Neuronal stem cell (in vitro differentiated cells): ENCODE measurements at regions not wholly inside any gene's neighbourhood (a gene's known extent, or its start where the extent isn't known, plus 50 kb on each side); places are given as distances from the start of the nearest gene placed in this dataset.

Experiments used
- DNase-seq: peaks from one replicate; pipeline ENCODE4 v3.0.0-alpha.2; 2013; ENCODE audit warnings: low spot score
- H2AFZ ChIP-seq: one replicate; pipeline ENCODE4 v1.6.1; 2013; ENCODE audit warnings: mild to moderate bottlenecking, low read length, inconsistent platforms
- H2AK5ac ChIP-seq: 2 replicates; pipeline ENCODE4 v1.6.1; 2013; ENCODE audit warnings: low read depth, mild to moderate bottlenecking, inconsistent platforms, low read length, moderate library complexity, mixed read lengths
- H2BK120ac ChIP-seq: 2 replicates; pipeline ENCODE4 v1.6.1; 2013; ENCODE audit warnings: low read depth, mild to moderate bottlenecking, inconsistent platforms, low read length, moderate library complexity, mixed read lengths
- H2BK12ac ChIP-seq: one replicate; pipeline ENCODE4 v1.6.1; 2013; ENCODE audit warnings: low read length, inconsistent platforms
- H2BK15ac ChIP-seq: 2 replicates; pipeline ENCODE4 v1.6.1; 2013; ENCODE audit warnings: mild to moderate bottlenecking, low read length, inconsistent platforms, mixed read lengths
- H2BK5ac ChIP-seq: one replicate; pipeline ENCODE4 v1.6.1; 2013; ENCODE audit warnings: inconsistent platforms, mild to moderate bottlenecking, low read length, moderate library complexity
- H3K14ac ChIP-seq: one replicate; pipeline ENCODE4 v1.6.1; 2013; ENCODE audit warnings: low read length, inconsistent platforms
- H3K18ac ChIP-seq: 2 replicates; pipeline ENCODE4 v1.6.1; 2013; ENCODE audit warnings: low read length, inconsistent platforms
- H3K23ac ChIP-seq: 2 replicates; pipeline ENCODE4 v1.6.1; 2013; ENCODE audit warnings: low read depth, mild to moderate bottlenecking, mixed read lengths, low read length, inconsistent platforms; ENCODE audit not compliant: poor library complexity
- H3K27ac ChIP-seq: replicated peaks from 3 replicates; pipeline ENCODE4 v1.5.1; 2013; ENCODE audit warnings: low read length, inconsistent platforms
- H3K27me3 ChIP-seq, 3 experiments: 2 replicates each; pipeline ENCODE4 v1.6.1; 2013; ENCODE audit warnings: low read length in 3 of 3, mild to moderate bottlenecking in 2 of 3, inconsistent platforms in 1 of 3, low read depth in 1 of 3, mixed read lengths in 1 of 3, moderate library complexity in 1 of 3; ENCODE audit not compliant: control insufficient read depth in 3 of 3, insufficient read depth in 3 of 3
- H3K36me3 ChIP-seq, 2 donors: replicated peaks in 1 of 2; 2 replicates each; pipeline ENCODE4 v1.6.1; 2013; ENCODE audit warnings: low read length in 2 of 2; ENCODE audit not compliant: control insufficient read depth in 2 of 2, insufficient read depth in 2 of 2
- H3K4ac ChIP-seq: 2 replicates; pipeline ENCODE4 v1.6.1; 2013; ENCODE audit warnings: inconsistent platforms, mild to moderate bottlenecking, low read length, moderate library complexity
- H3K4me1 ChIP-seq, 2 donors: 1 replicate in 1 of 2; 2 replicates in 1 of 2; pipeline ENCODE4 v1.6.1; 2013; ENCODE audit warnings: low read length in 2 of 2, low read depth in 1 of 2; ENCODE audit not compliant: control insufficient read depth in 2 of 2, insufficient read depth in 1 of 2
- H3K4me2 ChIP-seq: one replicate; pipeline ENCODE4 v1.6.1; 2013; ENCODE audit warnings: mild to moderate bottlenecking, low read length, inconsistent platforms; ENCODE audit not compliant: insufficient read depth, poor library complexity, severe bottlenecking
- H3K4me3 ChIP-seq, 2 donors: 2 replicates each; pipeline ENCODE4 v1.5.1; 2013; ENCODE audit warnings: low read length in 2 of 2, mild to moderate bottlenecking in 2 of 2, inconsistent platforms in 1 of 2, moderate library complexity in 1 of 2
- H3K79me1 ChIP-seq: one replicate; pipeline ENCODE4 v1.6.1; 2013; ENCODE audit warnings: low read depth, mild to moderate bottlenecking, inconsistent platforms, low read length, moderate library complexity
- H3K9ac ChIP-seq: one replicate; pipeline ENCODE4 v1.6.1; 2013; ENCODE audit warnings: mild to moderate bottlenecking, low read depth, low read length, inconsistent platforms; ENCODE audit not compliant: poor library complexity
- H3K9me3 ChIP-seq, 2 donors: replicated peaks in 1 of 2; 2 replicates each; pipeline versions ENCODE3 to v1.6.1; 2013; ENCODE audit warnings: low read length in 2 of 2, mild to moderate bottlenecking in 2 of 2, inconsistent platforms in 1 of 2, low read depth in 1 of 2, mixed read lengths in 1 of 2, moderate library complexity in 1 of 2; ENCODE audit not compliant: control insufficient read depth in 2 of 2, insufficient read depth in 1 of 2
- H4K8ac ChIP-seq: one replicate; pipeline ENCODE4 v1.6.1; 2013; ENCODE audit warnings: low read depth, mild to moderate bottlenecking, inconsistent platforms, low read length, moderate library complexity
- H4K91ac ChIP-seq: one replicate; pipeline ENCODE4 v1.6.1; 2013; ENCODE audit warnings: low read length, low read depth, mild to moderate bottlenecking, inconsistent platforms; ENCODE audit not compliant: poor library complexity
- WGBS, 2 donors: extraction: QIAGEN DNeasy Blood & Tissue Kit; methylation state at CpG; one replicate each; pipeline ENCODE4 v1.1.7; 2013; ENCODE audit warnings: missing lambda C conversion rate in 2 of 2, mixed read lengths in 1 of 2; ENCODE audit not compliant: insufficient read length in 2 of 2, insufficient replicate concordance in 1 of 2; ENCODE audit errors: extremely low coverage in 2 of 2; 5-methylcytosine and 5-hydroxymethylcytosine counted together

DNA sequence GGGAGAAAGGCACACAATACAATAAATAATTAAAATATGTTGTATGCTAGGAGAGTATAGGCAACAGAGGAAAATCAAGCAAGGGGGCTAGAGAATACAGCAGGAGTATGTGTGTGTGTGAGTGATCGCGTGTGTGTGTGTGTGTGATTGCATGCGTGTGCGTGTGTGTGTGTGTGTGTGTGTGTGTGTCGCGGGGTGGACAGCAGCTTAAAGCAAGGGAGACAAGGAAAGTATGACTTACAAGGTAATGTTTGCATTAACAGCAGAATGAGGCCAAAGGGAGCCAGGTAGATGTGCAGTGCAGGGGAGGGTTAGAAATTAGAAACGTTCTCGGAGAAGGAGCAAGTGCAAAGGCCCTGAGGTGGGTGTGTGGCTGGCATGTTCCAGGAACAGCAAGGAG is 57.4 kb upstream of the KCNA1 start:
- no peak overlapping the region for H4K8ac ChIP-seq
- WGBS, 2 donors, result 100% methylated on average over 3 of the region's 8 CpGs; no CpG with 5 or more reads in 1 of the 2 donors
- H4K91ac ChIP-seq, result no peak overlapping the region
- no peak overlapping the region for H3K4me2 ChIP-seq
- no peaks in the 10 kb centered on the region for H3K9me3 ChIP-seq
- H2BK5ac ChIP-seq, result no peak overlapping the region
- no peaks in the 10 kb centered on the region for H3K4me1 ChIP-seq
- no peak overlapping the region for H2BK15ac ChIP-seq
- H3K14ac ChIP-seq, result no peak overlapping the region
- H3K79me1 ChIP-seq, result no peaks in the 10 kb centered on the region
- peaks cover 0 to 1% of the 10 kb centered on the region in 2 donors for H3K36me3 ChIP-seq
- no peak overlapping the region for H2BK120ac ChIP-seq
- H2AFZ ChIP-seq, result no peak overlapping the region
- no peak overlapping the region for H3K9ac ChIP-seq
- no peak for DNase-seq
- H3K4ac ChIP-seq, result no peak overlapping the region
- H2BK12ac ChIP-seq, result no peak overlapping the region
- no peak overlapping the region for H2AK5ac ChIP-seq
- H3K4me3 ChIP-seq, result no peak overlapping the region
- H3K27ac ChIP-seq, result no peak overlapping the region
- no peak overlapping the region for H3K23ac ChIP-seq
- H3K18ac ChIP-seq, result no peak overlapping the region
- H3K27me3 ChIP-seq, result peaks cover 0 to 2% (median 0%) of the 10 kb centered on the region in 3 experiments

- no peak overlapping the region for H4K8ac ChIP-seq
- H3K4me2 ChIP-seq, result no peak overlapping the region
- no peaks in the 10 kb centered on the region for H3K9me3 ChIP-seq
- no peak overlapping the region for H3K4ac ChIP-seq
- no peak overlapping the region for H2BK120ac ChIP-seq
- no peak for DNase-seq
- no CpG with 5 or more reads among the region's 12 CpGs for WGBS, 2 donors
- H3K14ac ChIP-seq, result no peak overlapping the region
- H3K36me3 ChIP-seq, result peaks cover 0 to 1% of the 10 kb centered on the region in 2 donors
- H3K18ac ChIP-seq, result no peak overlapping the region
- peak overlapping the region; percentile 54 for H3K9ac ChIP-seq
- H2BK15ac ChIP-seq, result no peak overlapping the region
- H2BK12ac ChIP-seq, result no peak overlapping the region
- H3K4me1 ChIP-seq, result peaks cover 0 to 2% of the 10 kb centered on the region in 2 donors
- no peak overlapping the region for H3K4me3 ChIP-seq
- peaks cover 0 to 2% (median 0%) of the 10 kb centered on the region in 3 experiments for H3K27me3 ChIP-seq
- H3K79me1 ChIP-seq, result no peaks in the 10 kb centered on the region
- H3K27ac ChIP-seq, result no peak overlapping the region
- H2AK5ac ChIP-seq, result no peak overlapping the region
- peak overlapping the region; percentile 39 for H2BK5ac ChIP-seq
- H3K23ac ChIP-seq, result no peak overlapping the region
- no peak overlapping the region for H4K91ac ChIP-seq
- no peak overlapping the region for H2AFZ ChIP-seq
Observed at GRCh38 chr12:4852911-4853310, 56.8 kb upstream of the KCNA1 start.

- no peak overlapping the region for H2AK5ac ChIP-seq
- H4K8ac ChIP-seq, result no peak overlapping the region
- H3K27me3 ChIP-seq, result peaks cover 0 to 23% (median 0%) of the 10 kb centered on the region in 3 experiments
- no peak overlapping the region for H3K18ac ChIP-seq
- peak; percentile 77 for DNase-seq
- H4K91ac ChIP-seq, result no peak overlapping the region
- WGBS, 2 donors, result no CpG with 5 or more reads among the region's 14 CpGs
- peak overlapping the region; percentile 55 for H2AFZ ChIP-seq
- H3K4me2 ChIP-seq, result no peak overlapping the region
- peaks cover 0 to 1% of the 10 kb centered on the region in 2 donors for H3K36me3 ChIP-seq
- H2BK15ac ChIP-seq, result no peak overlapping the region
- no peak overlapping the region for H3K14ac ChIP-seq
- no peak overlapping the region for H3K9ac ChIP-seq
- H2BK12ac ChIP-seq, result no peak overlapping the region
- no peak overlapping the region for H3K27ac ChIP-seq
- no peaks in the 10 kb centered on the region for H3K9me3 ChIP-seq
- peaks cover 5 to 10% of the 10 kb centered on the region in 2 donors for H3K4me1 ChIP-seq
- H3K4ac ChIP-seq, result no peak overlapping the region
- H2BK5ac ChIP-seq, result no peak overlapping the region
- no peak overlapping the region for H2BK120ac ChIP-seq
- no peaks in the 10 kb centered on the region for H3K79me1 ChIP-seq
- no peak overlapping the region for H3K4me3 ChIP-seq
- no peak overlapping the region for H3K23ac ChIP-seq
Observed at GRCh38 chr12:4855121-4855924, 54.4 kb upstream of the KCNA1 start.

GRCh38 chr12:4856596-4856995 is 53.1 kb upstream of the KCNA1 start:
- Histone ChIP-seq H3K18ac (no peak overlapping the region), H4K91ac (no peak overlapping the region), H3K4me1 (peaks cover 5 to 14% of the 10 kb centered on the region in 2 donors), H3K27me3 (peaks cover 0 to 36% (median 0%) of the 10 kb centered on the region in 3 experiments), H2BK15ac (no peak overlapping the region), H3K9ac (peak overlapping the region; percentile 15), H2BK5ac (no peak overlapping the region), H3K27ac (no peak overlapping the region), H3K4me3 (no peak overlapping the region), H2BK12ac (no peak overlapping the region), H3K9me3 (no peaks in the 10 kb centered on the region), H3K79me1 (no peaks in the 10 kb centered on the region), H2AFZ (no peak overlapping the region), H3K4me2 (no peak overlapping the region), H4K8ac (no peak overlapping the region), H2AK5ac (no peak overlapping the region), H3K23ac (no peak overlapping the region), H3K36me3 (peaks cover 0 to under 1% of the 10 kb centered on the region in 2 donors), H2BK120ac (no peak overlapping the region), H3K4ac (no peak overlapping the region), H3K14ac (no peak overlapping the region)
- DNase-seq, result no peak
- no CpG with 5 or more reads among the region's 5 CpGs for WGBS, 2 donors
